Stimulated activated CD4-positive, alpha-beta T cell treated with anti-CD3 and anti-CD28 coated beads, Interleukin-1b, Interleukin-23, amount 100 ng/mL, for 48 hours (primary cell): ENCODE measurements at regions not wholly inside any gene's neighbourhood (a gene's known extent, or its start where the extent isn't known, plus 50 kb on each side); places are given as distances from the start of the nearest gene placed in this dataset.
A peak's percentile ranks its signal among the peaks of the same experiment; 100 is the strongest.

Experiments
- DNase-seq: peaks from one replicate; pipeline ENCODE4 v3.0.0-alpha.2; 2020

GRCh38 chr1:108082738-108083562 lies 117.2 kb downstream of the SLC25A24 start:
- DNase-seq: no peak

- DNase-seq: no peak
Observed at GRCh38 chr1:108082001-108082400, 117.0 kb upstream of the VAV3 start.

GRCh38 chr1:108080448-108080847 lies 115.5 kb upstream of the VAV3 start:
- peak; percentile 28 for DNase-seq

- peak; percentile 46 for DNase-seq
Observed at GRCh38 chr1:108079440-108080025, 114.6 kb upstream of the VAV3 start.

- DNase-seq: no peak
Observed at GRCh38 chr1:108077991-108078390, 113.0 kb upstream of the VAV3 start.

- DNase-seq: no peak
Observed at GRCh38 chr1:108075055-108075454, 110.1 kb upstream of the VAV3 start.

- DNase-seq: no peak
Observed at GRCh38 chr1:108072776-108073175, 107.8 kb upstream of the VAV3 start.

- DNase-seq: no peak
Observed at GRCh38 chr1:108072212-108072611, 107.2 kb upstream of the VAV3 start.

- no peak for DNase-seq
Observed at GRCh38 chr1:108071601-108072000, 106.6 kb upstream of the VAV3 start.

- no peak for DNase-seq
Observed at GRCh38 chr1:108070662-108071061, 105.7 kb upstream of the VAV3 start.

GRCh38 chr1:108067884-108068540 lies 103.0 kb upstream of the VAV3 start:
- no peak for DNase-seq

- no peak for DNase-seq
Observed at GRCh38 chr1:108066808-108067207, 101.8 kb upstream of the VAV3 start.

- no peak for DNase-seq
Observed at GRCh38 chr1:108064255-108064654, 99.3 kb upstream of the VAV3 start.

- DNase-seq: no peak
Observed at GRCh38 chr1:108063703-108064102, 98.7 kb upstream of the VAV3 start.

- no peak for DNase-seq
Observed at GRCh38 chr1:108059945-108060344, 95.0 kb upstream of the VAV3 start.

GRCh38 chr1:108057541-108057940 lies 92.6 kb upstream of the VAV3 start:
- no peak for DNase-seq

- no peak for DNase-seq
Observed at GRCh38 chr1:108056436-108056990, 91.5 kb upstream of the VAV3 start.

- no peak for DNase-seq
Observed at GRCh38 chr1:108055387-108055786, 90.4 kb upstream of the VAV3 start.

- DNase-seq: no peak
Observed at GRCh38 chr1:108054396-108054795, 89.4 kb upstream of the VAV3 start.

GRCh38 chr1:108053270-108054013 lies 88.5 kb upstream of the VAV3 start:
- DNase-seq: no peak

GRCh38 chr1:108051631-108052377 lies 86.8 kb upstream of the VAV3 start:
- no peak for DNase-seq

GRCh38 chr1:108050911-108051629 lies 86.1 kb upstream of the VAV3 start:
- no peak for DNase-seq
